NB4 (cell line): ENCODE measurements at regions not wholly inside any gene's neighbourhood (a gene's known extent, or its start where the extent isn't known, plus 50 kb on each side); places are given as distances from the start of the nearest gene placed in this dataset.

ENCODE experiments used
- DNase-seq: peaks from one replicate; pipeline ENCODE4 v3.0.0; 2010; ENCODE audit warnings: low read depth
- H3K4me3 ChIP-seq: one replicate; pipeline ENCODE4 v1.5.1; 2011; ENCODE audit warnings: mild to moderate bottlenecking, low read depth, low read length, moderate library complexity
- MYC ChIP-seq: IDR thresholded peaks from 2 replicates; pipeline ENCODE4 v1.6.1; 2011; ENCODE audit warnings: low read depth, low read length
- POLR2A ChIP-seq: IDR thresholded peaks from 2 replicates; pipeline ENCODE4 v1.6.1; 2011; ENCODE audit warnings: mild to moderate bottlenecking; ENCODE audit not compliant: insufficient read length; ENCODE audit errors: extremely low read depth
- TF ChIP-seq, protein P1 (sequence below): IDR thresholded peaks from one replicate; pipeline ENCODE4 v1.5.1; 2012; ENCODE audit warnings: low read depth, low read length
- TF ChIP-seq, protein P2 (sequence below): IDR thresholded peaks from 2 replicates; pipeline ENCODE4 v1.6.1; 2011; ENCODE audit warnings: low read depth, low read length

DNA sequence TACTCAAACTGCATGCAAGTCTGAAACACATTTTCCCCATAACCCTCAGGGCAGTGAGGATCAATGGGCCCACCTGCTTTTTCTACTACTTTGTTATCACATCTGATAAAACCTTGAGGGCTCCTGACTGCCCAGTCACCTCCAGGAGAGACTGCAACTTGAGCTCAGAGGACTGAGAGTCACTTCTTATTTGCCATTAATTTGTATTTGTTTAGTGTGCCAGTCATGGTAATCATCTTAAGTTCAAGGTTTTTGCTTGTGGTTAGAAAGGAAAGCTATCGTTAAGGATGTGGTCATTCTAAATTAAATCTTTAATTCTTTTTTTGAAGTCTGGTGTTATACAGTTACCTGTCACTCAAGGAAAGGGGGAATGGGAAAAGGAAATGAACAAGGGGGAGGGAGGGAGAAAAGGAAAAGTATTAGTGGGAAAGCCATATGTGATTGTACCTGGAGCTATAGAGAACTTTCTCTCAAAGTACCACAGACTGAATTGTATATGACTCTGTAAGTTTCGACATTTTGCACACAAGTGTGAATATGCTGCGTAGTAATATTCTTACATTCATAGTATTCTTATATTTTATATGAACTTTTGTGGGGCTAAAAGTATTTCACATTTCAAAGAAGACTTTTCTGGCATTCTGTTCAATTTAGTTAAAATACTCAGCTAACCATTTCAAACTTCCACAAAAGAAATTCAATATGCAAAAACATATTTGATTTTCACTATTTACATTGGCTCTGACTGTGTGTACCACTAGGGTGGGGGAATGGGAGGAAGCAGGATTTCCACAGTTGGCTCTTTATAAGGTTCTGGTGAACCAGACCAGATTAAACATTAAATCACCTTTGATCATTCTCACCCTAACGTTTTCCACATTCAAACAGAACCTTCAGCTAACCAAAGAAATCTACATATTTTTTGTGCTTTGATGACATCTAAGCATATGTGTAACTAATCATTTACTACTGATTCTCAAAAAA, 166.5 kb upstream of the ATP11B start:
- no peak overlapping the region for H3K4me3 ChIP-seq
- DNase-seq = no peak
- TF ChIP-seq POLR2A (no peak), MYC (no peak)
- TF ChIP-seq, protein P1, sequence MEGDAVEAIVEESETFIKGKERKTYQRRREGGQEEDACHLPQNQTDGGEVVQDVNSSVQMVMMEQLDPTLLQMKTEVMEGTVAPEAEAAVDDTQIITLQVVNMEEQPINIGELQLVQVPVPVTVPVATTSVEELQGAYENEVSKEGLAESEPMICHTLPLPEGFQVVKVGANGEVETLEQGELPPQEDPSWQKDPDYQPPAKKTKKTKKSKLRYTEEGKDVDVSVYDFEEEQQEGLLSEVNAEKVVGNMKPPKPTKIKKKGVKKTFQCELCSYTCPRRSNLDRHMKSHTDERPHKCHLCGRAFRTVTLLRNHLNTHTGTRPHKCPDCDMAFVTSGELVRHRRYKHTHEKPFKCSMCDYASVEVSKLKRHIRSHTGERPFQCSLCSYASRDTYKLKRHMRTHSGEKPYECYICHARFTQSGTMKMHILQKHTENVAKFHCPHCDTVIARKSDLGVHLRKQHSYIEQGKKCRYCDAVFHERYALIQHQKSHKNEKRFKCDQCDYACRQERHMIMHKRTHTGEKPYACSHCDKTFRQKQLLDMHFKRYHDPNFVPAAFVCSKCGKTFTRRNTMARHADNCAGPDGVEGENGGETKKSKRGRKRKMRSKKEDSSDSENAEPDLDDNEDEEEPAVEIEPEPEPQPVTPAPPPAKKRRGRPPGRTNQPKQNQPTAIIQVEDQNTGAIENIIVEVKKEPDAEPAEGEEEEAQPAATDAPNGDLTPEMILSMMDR = no peak
- TF ChIP-seq, protein P2, sequence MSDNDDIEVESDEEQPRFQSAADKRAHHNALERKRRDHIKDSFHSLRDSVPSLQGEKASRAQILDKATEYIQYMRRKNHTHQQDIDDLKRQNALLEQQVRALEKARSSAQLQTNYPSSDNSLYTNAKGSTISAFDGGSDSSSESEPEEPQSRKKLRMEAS = no peak

DNA sequence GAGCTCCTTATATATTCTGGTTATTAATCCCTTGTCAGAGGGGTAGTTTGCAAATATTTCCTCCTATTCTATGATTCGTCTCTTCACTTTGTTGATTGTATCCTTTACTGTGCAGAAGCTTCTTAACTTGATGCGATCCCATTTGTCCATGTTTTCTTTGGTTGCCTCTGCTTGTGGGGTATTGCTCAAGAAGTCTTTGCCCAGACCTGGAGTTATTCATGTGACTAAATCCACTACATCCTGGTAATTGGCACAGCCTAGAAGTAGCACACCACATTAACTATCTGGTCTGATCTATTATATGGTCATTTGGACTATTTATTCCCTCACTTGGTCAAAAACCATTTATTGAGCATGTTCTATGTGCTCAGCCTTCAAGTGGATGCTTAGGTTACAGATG, 164.8 kb upstream of the ATP11B start:
- H3K4me3 ChIP-seq = no peak overlapping the region
- no peak for DNase-seq
- TF ChIP-seq POLR2A (no peak), MYC (no peak)
- TF ChIP-seq, protein P1 = no peak
- TF ChIP-seq, protein P2 = no peak

DNA sequence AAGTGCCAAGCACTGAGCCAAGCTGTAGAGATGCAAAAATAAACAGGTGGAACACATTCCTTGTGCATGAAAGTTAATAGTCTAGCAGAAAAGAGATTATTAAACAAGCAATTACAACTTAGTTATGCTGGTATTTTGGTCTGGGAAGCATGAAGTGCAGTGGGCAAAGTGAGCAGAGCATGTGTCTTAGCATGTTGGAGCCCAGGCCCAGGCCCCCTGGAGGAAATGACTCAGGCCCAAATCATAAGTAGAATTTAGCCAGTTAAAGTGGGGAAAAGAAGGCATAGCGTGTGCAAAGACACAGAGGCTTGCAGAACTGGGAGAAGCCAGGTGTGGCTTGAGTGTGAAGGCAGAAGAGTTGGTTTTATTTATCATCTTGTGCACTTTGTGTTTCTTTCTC, 163.8 kb upstream of the ATP11B start:
- H3K4me3 ChIP-seq = no peak overlapping the region
- DNase-seq = no peak
- TF ChIP-seq POLR2A (no peak), MYC (no peak)
- TF ChIP-seq, protein P2 = no peak
- TF ChIP-seq, protein P1 = no peak

DNA sequence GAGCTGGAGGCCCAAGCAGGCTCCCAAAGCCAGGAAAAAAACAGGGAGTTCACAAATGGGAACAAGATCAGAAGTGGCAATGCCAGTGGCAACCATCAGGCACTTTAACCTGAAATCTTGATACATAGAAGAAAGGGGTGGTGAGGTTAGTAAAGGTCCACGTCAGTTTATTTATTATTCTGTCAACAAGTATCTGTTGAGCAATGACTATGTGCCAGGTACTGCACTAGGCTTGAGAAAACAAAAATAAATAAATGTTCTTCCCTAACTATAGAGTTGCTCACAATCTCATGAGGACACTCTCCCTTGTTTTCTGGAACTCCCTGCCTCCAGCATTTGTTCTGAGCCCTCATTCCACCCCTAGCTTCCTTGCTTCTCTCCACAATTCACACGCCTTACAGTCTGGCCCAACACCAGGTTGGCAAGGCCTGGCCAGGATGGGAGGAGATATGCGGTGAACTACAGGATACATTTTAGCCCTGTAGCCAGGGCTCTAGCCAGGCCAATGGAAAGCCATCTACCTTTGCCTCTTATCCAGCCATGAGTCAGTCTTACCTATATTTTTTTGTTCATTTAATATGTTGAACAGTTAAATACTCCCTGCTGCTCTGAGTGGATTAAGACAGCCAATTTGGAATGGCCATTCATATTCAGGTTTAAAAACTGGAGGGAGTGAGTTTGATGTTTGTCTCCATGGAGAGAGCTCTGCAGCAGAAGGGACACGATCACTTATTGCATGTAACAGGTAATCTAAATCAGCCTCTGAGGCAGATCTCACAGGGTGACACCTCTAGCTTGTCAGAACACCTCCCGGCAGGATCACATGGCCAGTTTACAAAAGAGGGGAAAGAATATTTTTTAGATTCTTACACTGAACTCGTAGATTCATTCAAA, 161.9 kb upstream of the ATP11B start:
- no peak for DNase-seq
- TF ChIP-seq POLR2A = no peak
- TF ChIP-seq, protein P1 = no peak
- TF ChIP-seq, protein P2 = no peak
- TF ChIP-seq MYC = no peak
- H3K4me3 ChIP-seq = no peak overlapping the region

DNA sequence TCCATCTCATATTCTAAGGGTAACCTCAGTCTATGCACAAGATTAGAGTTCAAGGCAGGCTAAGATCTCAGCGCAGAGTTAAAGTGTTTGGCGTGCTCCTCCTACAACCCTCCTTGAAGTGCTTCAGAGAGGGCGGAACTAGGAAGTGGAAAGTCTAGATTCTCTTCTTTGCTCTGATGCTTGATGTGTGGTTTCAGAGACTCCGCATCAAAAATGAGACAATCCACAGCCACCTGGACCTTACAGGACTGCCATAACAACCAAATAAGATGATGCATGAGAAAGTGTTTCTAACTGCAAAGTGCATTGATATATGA, 161.3 kb upstream of the ATP11B start:
- no peak overlapping the region for H3K4me3 ChIP-seq
- TF ChIP-seq, protein P1 = no peak
- TF ChIP-seq MYC (no peak), POLR2A (no peak)
- TF ChIP-seq, protein P2 = no peak
- DNase-seq = no peak
